NCI-H345 (cell line): ENCODE measurements at regions not wholly inside any gene's neighbourhood (a gene's known extent, or its start where the extent isn't known, plus 50 kb on each side); places are given as distances from the start of the nearest gene placed in this dataset.
A peak's percentile ranks its signal among the peaks of the same experiment; 100 is the strongest.
"Not testable (repeated sequence)": the region's sequence is repeated elsewhere in the genome, so short reads cannot be mapped to it uniquely, and the experiment has no call there.

Experiments
- DNase-seq: peaks from one replicate; lab custom pipeline; 2025; lab: John Stamatoyannopoulos, UW

- no peak for DNase-seq
Observed at GRCh38 chr15:35209838-35210237, 124.7 kb upstream of the NANOGP8 start.

DNA sequence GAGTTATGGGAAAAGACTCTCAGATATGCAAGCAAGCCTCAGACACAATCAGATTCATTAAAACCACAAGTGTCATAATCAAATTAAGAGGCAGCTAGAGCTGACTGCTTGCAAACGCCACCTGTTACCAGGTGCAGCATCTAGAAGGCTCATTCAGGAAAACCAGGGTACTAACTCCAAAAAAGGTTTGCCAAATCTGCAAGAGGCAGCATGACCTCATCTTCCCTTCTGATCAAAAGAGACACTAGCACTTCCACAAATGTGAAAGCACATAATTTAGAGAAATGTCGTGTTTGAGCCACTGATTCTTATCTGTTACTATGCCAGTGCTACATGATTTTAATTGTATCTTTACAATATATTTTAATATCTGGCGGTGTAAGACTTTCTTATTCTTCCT is 123.3 kb upstream of the NANOGP8 start:
- DNase-seq = no peak

DNA sequence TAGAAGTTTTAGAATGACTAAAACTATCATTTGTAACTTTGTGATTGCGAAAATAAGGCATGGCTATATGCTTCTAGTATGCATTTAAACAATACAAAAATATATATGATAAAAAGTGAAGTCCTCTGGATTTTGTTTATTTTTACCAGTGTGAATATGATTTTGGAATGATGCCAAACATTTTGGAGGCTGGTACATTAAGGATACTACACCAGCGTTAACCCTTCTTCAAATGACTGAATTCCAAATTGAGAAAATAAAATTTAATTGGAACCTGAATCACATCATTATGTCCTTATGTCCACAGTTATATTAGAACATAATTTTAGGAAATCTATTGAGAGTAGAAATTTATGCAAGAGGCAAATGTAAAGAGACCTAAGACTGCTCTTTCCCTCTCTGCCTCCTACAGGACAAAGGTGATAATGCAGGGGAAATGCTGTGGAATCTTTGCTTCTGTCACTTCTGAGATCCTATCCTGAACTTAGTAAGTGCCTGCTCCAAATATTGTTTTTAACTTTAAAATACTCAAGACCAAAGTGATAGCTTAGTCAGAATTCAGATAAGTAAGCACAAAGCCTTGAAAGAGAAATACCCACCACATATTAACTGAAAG is 121.1 kb upstream of the NANOGP8 start:
- DNase-seq = no peak

- DNase-seq = no peak
Observed at GRCh38 chr15:35198197-35198596, 113.1 kb upstream of the NANOGP8 start.

DNA sequence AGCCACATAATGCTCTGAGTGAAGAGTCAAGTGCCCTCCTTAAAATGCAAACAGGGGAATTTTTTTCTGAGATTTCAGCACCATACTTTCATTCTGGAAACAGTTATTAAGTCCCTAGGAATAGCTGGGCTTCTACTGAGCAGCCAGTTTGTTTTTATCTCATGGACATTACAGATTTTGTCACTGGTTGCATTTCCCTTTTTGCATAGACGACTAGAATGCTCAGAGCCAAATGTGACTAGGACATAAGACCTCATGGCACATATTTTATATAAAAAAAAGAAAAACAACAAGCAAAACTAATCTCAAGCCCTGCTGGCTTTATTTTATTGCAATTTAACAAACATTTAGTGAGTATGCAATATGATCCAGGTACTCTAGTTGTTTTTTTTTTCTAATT is 112.7 kb upstream of the NANOGP8 start:
- DNase-seq = no peak

GRCh38 chr15:35197306-35197705 is 112.2 kb upstream of the NANOGP8 start:
- DNase-seq = no peak

DNA sequence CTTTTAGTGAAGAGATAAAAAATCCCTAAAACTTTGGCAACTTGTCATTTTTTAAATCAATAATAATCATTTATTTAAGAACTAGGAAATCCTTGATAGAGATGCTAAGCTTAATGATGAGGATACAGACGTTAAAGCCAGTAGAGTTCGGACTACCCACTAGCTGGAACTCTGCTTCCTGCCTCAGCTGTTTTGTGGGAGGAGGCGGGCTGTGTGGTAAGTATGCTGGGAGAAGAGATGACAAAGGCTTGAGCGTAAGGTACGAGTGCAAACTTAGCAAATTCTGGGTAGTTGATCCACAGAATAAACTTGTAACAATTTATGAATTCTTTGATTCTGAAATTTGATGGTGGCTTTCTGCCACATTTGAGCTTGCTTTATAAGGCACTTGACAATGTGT is 111.2 kb upstream of the NANOGP8 start:
- no peak for DNase-seq

DNA sequence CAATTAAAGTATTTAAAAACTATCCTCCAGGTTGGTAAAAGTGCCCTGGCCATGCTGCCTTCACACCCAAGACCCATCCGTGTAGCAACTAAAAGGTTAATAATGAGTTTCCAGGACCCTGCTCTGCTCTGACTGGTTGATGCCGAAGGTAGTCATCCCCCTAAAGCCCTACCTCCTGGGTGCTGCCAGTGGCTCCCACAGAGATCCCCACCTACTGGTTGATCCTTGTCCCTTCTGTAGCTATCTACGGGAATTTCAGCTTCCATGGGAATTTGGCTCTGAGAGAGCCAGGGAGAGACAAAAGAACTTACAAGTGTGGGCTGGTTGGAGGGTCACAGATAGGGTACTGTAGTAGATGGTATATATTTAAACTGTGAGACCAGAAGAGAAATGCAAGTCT is 110.6 kb upstream of the NANOGP8 start:
- no peak for DNase-seq

- DNase-seq = no peak
Observed at GRCh38 chr15:35195031-35195430, 109.9 kb upstream of the NANOGP8 start.

- DNase-seq = no peak
Observed at GRCh38 chr15:35194296-35194695, 109.2 kb upstream of the NANOGP8 start.

GRCh38 chr15:35191783-35192182 is 106.7 kb upstream of the NANOGP8 start:
- no peak for DNase-seq

- no peak for DNase-seq
Observed at GRCh38 chr15:35186346-35186745, 101.3 kb upstream of the NANOGP8 start.

DNA sequence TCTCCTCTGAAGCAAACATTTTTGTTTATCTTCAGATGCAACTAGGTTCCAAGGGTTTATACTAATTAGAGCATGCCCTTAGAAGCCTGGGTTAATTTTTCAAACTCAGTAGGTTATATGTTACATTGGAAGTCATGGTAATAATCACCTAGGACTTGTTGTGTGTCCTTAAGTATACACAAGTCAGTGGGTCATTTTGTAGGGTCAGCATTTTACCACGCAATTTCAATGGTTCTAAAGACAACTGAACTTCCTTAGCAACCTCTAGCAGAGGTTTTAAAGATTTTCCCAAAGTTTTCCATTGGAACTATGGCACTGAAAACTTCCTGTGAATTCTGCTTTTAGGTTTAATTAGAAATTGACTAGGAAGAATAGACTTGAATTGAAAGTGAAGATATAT is 99.6 kb upstream of the NANOGP8 start:
- DNase-seq = no peak

- DNase-seq = peak; percentile 62
Observed at GRCh38 chr15:35182841-35183479, 97.9 kb upstream of the NANOGP8 start.

DNA sequence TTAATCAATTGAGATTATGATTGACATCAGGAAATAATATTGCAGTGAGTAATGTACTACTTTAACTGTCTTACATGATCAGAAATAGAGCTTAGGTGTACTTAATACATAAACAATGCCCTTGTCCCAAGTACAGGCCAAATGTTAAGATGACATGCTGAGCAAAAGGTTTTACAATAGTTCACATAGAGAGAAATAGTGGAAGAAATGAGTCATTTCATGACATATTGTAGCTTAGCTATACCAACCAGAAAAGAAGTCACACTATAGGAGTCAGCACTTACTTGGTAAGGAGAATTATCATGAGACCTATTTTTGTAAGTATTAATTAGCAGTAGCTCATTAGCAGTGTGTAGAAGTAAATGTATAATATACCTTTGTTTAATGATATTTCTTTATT is 96.4 kb upstream of the NANOGP8 start:
- no peak for DNase-seq

DNA sequence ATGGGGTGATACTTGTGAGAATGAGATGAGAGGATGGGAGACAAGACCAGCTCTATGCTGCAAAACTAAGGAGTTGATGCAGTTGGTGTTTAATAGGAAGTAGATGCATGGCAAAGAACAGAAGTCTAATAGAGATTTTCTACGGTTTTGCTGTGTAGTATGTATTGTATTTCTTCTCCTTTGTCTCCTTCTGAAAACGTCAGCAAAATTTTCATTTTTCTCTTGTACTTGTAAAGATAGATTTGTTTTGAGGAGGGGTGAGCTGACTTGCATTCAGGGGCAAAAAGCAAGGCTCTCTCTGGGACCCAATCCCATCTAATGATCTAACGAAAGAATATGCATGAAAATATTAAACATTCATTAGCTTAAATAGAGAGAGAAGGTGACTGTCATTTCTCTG is 94.6 kb upstream of the NANOGP8 start:
- DNase-seq = no peak

DNA sequence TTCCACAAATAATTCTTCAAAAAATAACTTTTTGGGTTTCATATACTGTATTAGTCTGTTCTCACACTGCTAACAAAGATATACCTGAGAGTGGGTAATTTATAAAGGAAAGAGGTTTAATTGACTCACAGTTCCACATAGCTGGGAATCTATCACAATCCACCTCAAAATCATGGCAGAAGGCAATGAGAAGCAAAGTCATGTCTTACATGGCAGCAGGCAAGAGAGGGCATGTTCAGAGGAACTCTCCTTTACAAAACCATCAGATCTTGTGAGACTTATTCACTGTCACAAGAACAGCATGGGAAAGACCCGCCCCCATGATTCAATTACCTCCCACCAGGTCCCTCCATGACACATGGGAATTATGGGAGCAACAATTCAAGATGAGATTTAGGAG is 93.1 kb upstream of the NANOGP8 start:
- DNase-seq = not testable (repeated sequence)

DNA sequence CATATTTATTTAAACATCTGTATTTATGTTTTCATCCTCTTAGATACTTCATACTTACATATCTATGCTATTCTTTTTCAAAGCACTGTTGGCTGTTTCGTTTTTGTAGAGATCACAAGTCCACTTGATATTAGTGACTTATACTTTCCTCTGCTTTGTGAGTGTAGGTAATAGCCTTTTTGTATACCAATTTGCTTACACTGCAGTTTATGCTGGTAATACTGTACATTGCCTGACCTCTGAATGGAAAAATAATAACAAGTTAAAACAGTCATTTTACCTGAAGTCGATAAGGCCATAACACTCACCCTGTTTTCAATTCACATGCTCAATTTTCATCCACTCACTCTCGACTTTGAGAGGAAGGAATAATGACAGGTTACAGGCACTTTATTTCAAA is 89.9 kb upstream of the NANOGP8 start:
- no peak for DNase-seq

DNA sequence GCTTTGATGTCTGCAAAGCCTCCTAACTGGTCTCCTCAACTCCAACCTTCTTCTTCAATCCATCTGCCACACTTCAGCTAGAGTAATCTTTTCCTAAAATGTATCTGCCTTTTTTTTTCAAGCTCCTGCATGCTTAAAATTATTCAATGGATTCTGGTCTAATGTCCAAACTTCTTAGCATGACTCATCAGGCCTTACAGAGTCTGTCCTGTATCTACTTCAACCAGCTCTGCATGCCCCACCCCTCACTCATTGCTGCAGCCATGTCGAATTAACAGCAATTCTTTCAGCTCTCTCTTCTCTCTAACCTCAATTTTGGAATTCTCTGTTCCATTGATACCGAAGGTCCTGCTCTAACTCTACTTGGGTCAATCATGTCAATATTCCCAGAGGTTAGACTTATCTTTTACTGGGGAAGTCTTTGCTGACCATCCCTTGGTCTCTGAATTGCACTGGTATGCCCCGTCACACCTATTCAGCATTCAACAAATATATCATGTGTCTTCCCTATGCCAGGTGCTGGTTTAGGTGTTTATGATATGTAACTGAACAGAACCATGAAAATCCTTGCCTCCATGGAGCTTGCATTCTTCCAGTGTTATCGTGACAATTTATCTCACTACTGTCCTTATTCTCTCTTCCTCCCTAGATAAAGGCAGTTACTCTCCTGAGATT is 88.5 kb upstream of the NANOGP8 start:
- DNase-seq = no peak

DNA sequence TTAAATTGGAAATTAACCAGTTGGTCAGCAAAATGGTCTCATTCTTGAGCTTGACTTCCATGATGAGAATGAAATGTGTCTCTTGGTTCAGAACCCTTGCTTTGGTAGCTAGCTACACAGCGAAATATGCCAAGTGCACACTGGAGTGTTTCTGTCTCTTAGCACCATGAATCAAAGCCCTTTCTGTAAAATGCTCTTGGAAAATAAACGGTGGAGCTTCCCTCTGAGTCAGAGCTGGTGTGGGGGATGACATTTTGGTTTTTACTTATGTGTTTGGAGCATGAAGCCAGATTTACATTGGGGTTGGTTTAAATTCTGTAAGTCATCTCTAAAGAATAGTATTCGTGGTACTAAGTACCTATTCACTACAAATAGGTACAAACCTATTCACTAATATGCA is 85.1 kb upstream of the NANOGP8 start:
- no peak for DNase-seq

DNA sequence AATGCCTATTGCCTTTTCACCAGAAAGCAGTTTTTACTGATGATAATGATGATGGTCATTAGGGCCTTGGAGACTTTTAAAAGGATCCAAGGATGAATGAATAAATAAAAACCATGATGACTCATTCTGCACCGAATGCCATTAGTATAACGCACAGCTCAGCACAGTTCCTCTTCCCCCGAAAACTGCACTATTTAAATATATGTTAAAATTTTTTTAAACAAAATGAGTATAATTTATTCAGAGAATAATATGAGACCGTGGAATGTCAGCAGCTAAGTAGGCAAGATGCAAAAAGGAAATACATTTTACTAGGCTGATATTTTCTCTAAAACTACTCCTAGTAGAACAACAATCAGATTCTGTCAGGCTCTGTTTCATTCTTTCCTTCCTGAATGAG is 83.4 kb upstream of the NANOGP8 start:
- DNase-seq = no peak

- DNase-seq = no peak
Observed at GRCh38 chr15:35167675-35168074, 82.6 kb upstream of the NANOGP8 start.

- no peak for DNase-seq
Observed at GRCh38 chr15:35166730-35167359, 81.8 kb upstream of the NANOGP8 start.
